Gastroesophageal sphincter (tissue), 3 donors: ENCODE measurements at regions not wholly inside any gene's neighbourhood (a gene's known extent, or its start where the extent isn't known, plus 50 kb on each side); places are given as distances from the start of the nearest gene placed in this dataset.

ENCODE experiments used
- CTCF ChIP-seq, 4 experiments: fragments of 200-600 bp in 2 of 4; fragments of 450-650 bp in 2 of 4; sonication (generic) in 1 of 4; IDR thresholded peaks; one replicate each; pipeline ENCODE4 v1.5.1; 2017 to 2019; ENCODE audit warnings: antibody characterized with exemption in 4 of 4, mild to moderate bottlenecking in 2 of 4, moderate library complexity in 2 of 4
- EP300 ChIP-seq: sonication (generic); formaldehyde crosslinking; IDR thresholded peaks from one replicate; pipeline ENCODE4 v1.6.1; 2017; ENCODE audit warnings: antibody characterized with exemption, mild to moderate bottlenecking
- POLR2A ChIP-seq, 2 donors: fragments of 450-650 bp; IDR thresholded peaks; one replicate each; pipeline ENCODE4 v1.6.1; 2017; ENCODE audit warnings: antibody characterized with exemption in 2 of 2, mild to moderate bottlenecking in 2 of 2, moderate library complexity in 1 of 2

GRCh38 chrX:22922961-22923360 is 76.8 kb upstream of the DDX53 start:
- no peak for TF ChIP-seq CTCF (IDR thresholded peaks at IDR 0.05)
- no peak for TF ChIP-seq EP300
- TF ChIP-seq POLR2A (IDR thresholded peaks at IDR 0.05) = no peak
